ENCODE measurements at regions not wholly inside any gene's neighbourhood (a gene's known extent, or its start where the extent isn't known, plus 50 kb on each side); places are given as distances from the start of the nearest gene placed in this dataset.

DNA sequence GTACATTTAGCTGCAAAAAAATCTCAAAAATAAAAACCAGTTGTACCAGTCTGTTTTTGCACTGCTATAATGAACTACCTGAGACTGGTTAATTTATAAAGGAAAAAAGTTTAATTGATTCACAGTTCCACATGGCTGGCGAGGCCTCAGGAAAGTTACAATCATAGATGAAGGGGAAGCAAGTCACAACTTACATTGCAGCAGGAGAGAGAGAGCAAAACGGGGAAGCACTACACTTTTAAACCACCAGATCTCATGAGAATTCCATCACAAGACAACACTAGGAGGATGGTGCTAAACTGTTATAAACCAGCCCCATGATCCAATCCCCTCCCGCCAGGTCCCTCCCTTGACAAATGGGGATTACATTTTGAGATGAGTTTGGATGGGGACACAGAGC is 186.0 kb downstream of the TMTC3 start:
- no peaks in the 10 kb centered on the region for H3K9me3 Mint-ChIP-seq
- H3K36me3 Mint-ChIP-seq (ENCODE audit: insufficient read depth): no peaks in the 10 kb centered on the region
- no peak for DNase-seq
- no peak overlapping the region for H3K4me3 Mint-ChIP-seq
- no peaks in the 10 kb centered on the region for H3K4me1 Mint-ChIP-seq (ENCODE audit: low read depth)
- peaks cover 2% of the 10 kb centered on the region for H3K27me3 Mint-ChIP-seq (ENCODE audit: low read depth)
- no peak for ATAC-seq

DNA sequence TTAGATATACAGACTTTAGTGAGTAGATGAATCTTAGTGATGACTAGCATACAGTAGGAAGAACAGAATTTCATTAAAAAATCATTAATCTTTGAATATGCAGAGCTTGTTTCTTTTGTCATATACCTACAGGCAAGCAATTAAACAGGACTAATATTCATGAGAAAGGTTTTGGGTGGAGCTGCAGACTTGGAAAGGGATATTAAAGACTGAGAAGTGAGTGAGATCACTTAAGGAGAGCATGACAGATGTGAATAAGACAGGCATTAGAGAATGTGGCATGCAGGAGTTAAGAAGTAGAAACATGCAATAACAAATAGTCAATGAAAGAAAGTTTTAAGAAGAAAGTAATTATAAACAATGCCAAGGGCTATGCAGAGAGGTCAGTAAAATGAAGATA is 187.7 kb downstream of the TMTC3 start:
- Mint-ChIP-seq H3K4me3 (no peak overlapping the region), H3K27me3 (ENCODE audit: low read depth) (peaks cover 1% of the 10 kb centered on the region), H3K4me1 (ENCODE audit: low read depth) (no peaks in the 10 kb centered on the region), H3K9me3 (no peaks in the 10 kb centered on the region), H3K36me3 (ENCODE audit: insufficient read depth) (no peaks in the 10 kb centered on the region)
- no peak for DNase-seq
- ATAC-seq: no peak

DNA sequence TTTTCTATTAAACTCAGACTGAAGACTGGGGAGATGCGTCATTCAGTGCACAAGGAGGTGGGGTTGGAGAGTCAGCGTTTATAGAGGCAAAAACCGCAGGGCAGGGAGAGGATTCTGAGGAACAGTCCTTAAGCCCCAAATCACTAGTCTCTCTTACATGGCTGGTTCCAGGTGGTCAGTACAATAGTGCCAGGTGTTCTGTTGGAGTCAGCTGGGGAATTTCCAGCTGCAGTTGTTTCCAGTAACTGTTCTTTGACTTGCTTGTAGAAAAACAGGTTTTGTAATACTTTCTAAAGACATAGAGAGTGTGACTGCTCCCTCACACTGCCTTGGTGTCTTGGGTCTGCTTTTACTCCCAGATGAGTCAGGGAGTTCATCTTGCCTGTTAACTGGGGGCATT is 192.2 kb downstream of the TMTC3 start:
- Mint-ChIP-seq H3K4me1 (ENCODE audit: low read depth) (no peaks in the 10 kb centered on the region), H3K9me3 (no peaks in the 10 kb centered on the region), H3K36me3 (ENCODE audit: insufficient read depth) (no peaks in the 10 kb centered on the region), H3K27me3 (ENCODE audit: low read depth) (no peaks in the 10 kb centered on the region), H3K4me3 (no peak overlapping the region)
- DNase-seq: no peak
- ATAC-seq: no peak

DNA sequence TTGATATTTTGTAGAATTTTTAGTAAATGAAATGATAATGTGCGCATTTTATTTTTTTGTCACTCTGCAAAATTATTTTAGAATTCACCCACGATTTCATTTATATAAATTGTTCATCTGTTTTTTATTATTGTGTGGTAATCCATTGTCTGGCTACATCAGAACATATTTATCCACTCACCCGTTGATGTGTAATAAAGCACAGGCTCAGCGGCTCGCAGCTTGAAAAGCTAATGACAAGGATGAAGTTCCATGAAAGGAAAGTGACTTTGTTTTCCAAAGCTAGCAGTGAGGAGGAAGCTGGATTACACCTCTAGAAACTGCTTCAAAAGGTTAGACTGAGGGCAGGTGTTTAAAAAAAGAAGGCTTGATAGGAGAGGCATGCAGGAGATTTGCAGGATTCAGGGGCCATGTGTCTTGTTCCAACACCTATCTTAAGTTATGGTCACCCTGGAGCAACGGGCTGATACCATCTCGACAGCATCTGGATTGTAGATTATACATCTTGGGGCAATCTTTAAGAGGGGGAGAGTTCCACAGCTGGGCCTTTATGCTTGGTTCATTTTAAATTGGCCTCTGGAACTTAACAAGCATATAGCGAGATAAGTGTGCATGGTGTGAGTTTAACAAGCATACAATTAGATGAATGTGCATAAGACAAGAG is 194.1 kb downstream of the TMTC3 start:
- H3K4me1 Mint-ChIP-seq (ENCODE audit: low read depth): no peaks in the 10 kb centered on the region
- DNase-seq (no peak), ATAC-seq (no peak)
- H3K27me3 Mint-ChIP-seq (ENCODE audit: low read depth): no peaks in the 10 kb centered on the region
- H3K4me3 Mint-ChIP-seq: no peak overlapping the region
- no peaks in the 10 kb centered on the region for H3K9me3 Mint-ChIP-seq
- no peaks in the 10 kb centered on the region for H3K36me3 Mint-ChIP-seq (ENCODE audit: insufficient read depth)

DNA sequence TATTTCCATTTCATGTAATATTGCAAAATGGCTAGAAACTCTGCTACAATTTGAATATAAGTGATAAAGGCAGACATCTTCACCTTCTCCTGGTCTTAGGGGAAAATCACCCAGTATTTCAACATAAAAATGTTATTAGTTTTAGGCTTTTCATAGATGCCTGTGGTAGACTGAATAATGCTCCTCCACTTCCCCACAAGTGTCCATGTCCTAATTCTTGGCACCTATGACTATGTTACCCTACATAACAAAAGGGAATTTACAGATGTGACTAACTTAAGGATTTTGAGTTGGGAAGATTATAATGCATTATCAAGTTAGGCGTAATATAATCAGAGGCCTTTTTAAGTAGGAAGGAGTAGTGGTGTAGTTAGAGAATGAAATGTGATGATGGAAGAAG is 196.4 kb downstream of the TMTC3 start:
- H3K4me1 Mint-ChIP-seq (ENCODE audit: low read depth): no peaks in the 10 kb centered on the region
- H3K4me3 Mint-ChIP-seq: no peak overlapping the region
- ATAC-seq (no peak), DNase-seq (no peak)
- H3K36me3 Mint-ChIP-seq (ENCODE audit: insufficient read depth): no peaks in the 10 kb centered on the region
- H3K9me3 Mint-ChIP-seq: no peaks in the 10 kb centered on the region
- no peaks in the 10 kb centered on the region for H3K27me3 Mint-ChIP-seq (ENCODE audit: low read depth)

DNA sequence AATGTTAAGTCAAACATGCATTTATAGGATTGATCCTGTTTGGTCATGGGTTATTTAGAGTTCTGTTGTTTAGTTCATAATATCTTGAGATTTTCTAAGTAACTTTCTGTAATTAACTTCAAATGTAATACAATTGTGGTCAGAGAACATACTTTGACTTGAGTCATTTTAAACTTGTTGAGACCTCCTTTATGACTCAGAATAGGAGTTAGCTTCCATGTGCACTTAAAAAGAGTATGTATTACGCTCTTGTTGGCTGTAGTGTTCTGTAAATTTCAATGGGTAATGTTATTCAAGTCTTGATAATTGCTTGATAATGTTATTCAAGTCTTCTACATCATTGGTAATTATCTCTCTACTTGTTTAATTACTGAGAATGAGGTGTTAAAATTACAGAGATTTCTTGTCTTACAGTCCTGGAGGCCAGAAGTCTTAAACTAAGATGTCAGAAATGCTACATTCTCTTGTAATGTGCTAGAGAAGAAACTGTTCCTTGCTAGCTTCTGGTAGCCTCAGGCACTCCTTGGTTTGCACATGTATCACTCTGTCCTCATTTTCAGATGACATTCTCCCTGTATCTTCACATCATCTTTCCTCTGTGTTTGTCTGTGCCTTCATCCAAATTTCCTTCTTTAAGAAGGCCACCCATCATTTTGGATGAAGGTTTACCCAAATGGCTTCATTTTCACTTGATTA is 197.3 kb downstream of the TMTC3 start:
- DNase-seq: no peak
- H3K4me1 Mint-ChIP-seq (ENCODE audit: low read depth): no peaks in the 10 kb centered on the region
- H3K36me3 Mint-ChIP-seq (ENCODE audit: insufficient read depth): no peaks in the 10 kb centered on the region
- H3K27me3 Mint-ChIP-seq (ENCODE audit: low read depth): no peaks in the 10 kb centered on the region
- no peak overlapping the region for H3K4me3 Mint-ChIP-seq
- no peak for ATAC-seq
- no peaks in the 10 kb centered on the region for H3K9me3 Mint-ChIP-seq

DNA sequence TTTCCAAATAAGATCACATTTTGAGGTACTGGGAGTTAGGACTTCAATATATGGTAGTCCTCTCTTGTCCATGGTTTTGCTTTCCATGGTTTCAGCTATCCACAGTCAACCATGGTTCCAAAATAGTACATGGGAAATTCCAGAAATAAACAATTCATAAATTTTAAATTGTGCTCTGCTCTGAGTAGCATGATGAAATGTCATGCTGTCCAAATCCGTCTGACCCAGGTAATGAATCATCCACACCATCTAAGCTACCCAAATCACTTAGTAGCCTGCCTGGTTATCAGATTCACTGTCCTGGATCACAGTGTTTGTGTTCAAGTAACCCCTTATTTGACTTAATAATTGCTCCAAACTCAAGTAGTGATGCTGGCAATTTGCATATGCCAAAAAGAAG is 197.9 kb downstream of the TMTC3 start:
- Mint-ChIP-seq H3K36me3 (ENCODE audit: insufficient read depth) (no peaks in the 10 kb centered on the region), H3K4me3 (no peak overlapping the region), H3K9me3 (no peaks in the 10 kb centered on the region), H3K27me3 (ENCODE audit: low read depth) (no peaks in the 10 kb centered on the region), H3K4me1 (ENCODE audit: low read depth) (no peaks in the 10 kb centered on the region)
- ATAC-seq (no peak), DNase-seq (no peak)

DNA sequence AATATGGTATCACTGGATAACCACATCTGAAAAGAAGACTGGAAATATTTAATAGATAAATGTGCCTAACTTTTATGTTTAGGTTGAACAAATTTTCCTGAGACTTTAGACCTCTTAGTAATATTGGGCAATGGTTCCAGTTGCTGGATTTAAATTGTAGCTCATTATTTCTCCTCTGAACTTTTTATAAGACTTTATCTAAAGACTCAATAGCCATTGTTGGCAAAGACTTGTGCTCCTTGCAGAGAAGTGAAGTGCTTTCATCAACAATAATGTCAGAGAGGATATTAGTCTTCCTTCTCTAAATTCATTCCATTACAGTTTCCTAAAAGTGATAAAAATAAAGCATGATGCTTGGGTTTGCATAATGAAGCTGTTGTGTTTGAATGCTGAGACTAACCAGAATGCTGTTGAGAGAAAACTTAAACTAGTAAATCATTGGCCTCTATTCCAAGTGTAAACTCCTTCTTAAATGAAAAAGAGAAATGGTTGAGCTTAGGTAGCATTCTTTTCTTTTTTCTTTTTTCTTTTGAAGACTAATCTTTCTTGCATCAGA is 200.2 kb downstream of the TMTC3 start:
- no peak for ATAC-seq
- Mint-ChIP-seq H3K36me3 (ENCODE audit: insufficient read depth) (no peaks in the 10 kb centered on the region), H3K27me3 (ENCODE audit: low read depth) (no peaks in the 10 kb centered on the region), H3K4me1 (ENCODE audit: low read depth) (no peaks in the 10 kb centered on the region), H3K9me3 (no peaks in the 10 kb centered on the region), H3K4me3 (no peak overlapping the region)
- no peak for DNase-seq

DNA sequence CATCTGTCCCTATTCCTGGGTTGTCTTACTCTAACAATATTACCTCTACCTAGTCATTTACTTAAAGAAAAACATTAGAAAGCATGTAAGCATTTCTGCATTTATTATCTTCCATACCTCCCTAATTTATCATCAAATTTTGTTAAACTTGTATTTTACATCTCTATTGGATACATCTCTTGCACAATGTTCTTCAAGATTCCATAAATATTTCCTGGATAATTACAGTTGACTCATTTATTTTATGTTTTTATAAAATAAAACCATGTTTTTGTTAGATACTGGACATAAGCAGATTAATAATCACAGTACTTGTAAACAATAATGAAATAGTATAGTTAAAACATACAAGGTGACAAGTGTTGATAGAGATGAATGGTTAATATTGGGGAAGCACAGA is 209.0 kb downstream of the TMTC3 start:
- peaks cover 4% of the 10 kb centered on the region for H3K9me3 Mint-ChIP-seq
- no peaks in the 10 kb centered on the region for H3K4me1 Mint-ChIP-seq (ENCODE audit: low read depth)
- no peak for ATAC-seq
- no peak for DNase-seq
- no peaks in the 10 kb centered on the region for H3K36me3 Mint-ChIP-seq (ENCODE audit: insufficient read depth)
- no peaks in the 10 kb centered on the region for H3K27me3 Mint-ChIP-seq (ENCODE audit: low read depth)
- H3K4me3 Mint-ChIP-seq: no peak overlapping the region

DNA sequence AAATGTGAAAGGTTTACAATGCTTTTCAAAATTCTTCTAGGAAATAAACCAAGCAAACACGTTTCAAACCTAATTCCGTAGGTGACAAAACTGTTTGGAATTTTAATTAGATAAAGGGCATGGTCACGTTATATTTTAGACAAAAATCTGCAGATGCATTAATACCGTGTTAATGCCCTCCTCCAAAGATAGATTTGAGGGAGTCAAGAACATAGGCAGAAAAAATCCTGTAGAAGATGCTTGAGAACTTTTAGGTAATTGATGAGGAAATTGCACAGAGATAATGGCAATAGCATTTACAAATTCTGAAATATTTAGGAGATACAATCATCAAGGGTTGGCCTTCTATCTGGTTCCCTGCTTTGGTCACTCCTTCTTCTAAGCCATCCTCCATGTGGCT is 212.6 kb downstream of the TMTC3 start:
- H3K4me3 Mint-ChIP-seq: no peak overlapping the region
- ATAC-seq: no peak
- no peaks in the 10 kb centered on the region for H3K4me1 Mint-ChIP-seq (ENCODE audit: low read depth)
- no peaks in the 10 kb centered on the region for H3K9me3 Mint-ChIP-seq
- no peak for DNase-seq
- no peaks in the 10 kb centered on the region for H3K36me3 Mint-ChIP-seq (ENCODE audit: insufficient read depth)
- no peaks in the 10 kb centered on the region for H3K27me3 Mint-ChIP-seq (ENCODE audit: low read depth)

DNA sequence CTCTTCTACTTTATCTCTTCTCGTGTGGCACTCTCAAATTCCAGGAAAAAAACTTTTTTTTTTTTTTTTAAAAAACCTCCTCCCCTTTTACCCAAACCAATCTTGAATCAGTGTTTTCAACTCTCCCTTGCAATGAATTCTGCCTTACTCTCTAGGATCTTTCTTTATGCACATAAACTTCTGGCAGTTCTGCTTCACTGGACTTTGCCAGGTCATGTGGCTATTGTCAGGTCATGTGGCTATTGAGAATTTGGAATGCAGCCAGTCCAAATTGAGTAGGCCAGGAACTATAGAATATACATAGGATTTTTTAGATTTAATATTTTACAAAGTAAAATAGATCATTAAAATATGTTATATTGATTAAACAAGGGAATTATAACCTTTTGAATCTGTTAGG is 218.2 kb downstream of the TMTC3 start:
- no peak overlapping the region for H3K4me3 Mint-ChIP-seq
- H3K27me3 Mint-ChIP-seq (ENCODE audit: low read depth): no peaks in the 10 kb centered on the region
- no peaks in the 10 kb centered on the region for H3K4me1 Mint-ChIP-seq (ENCODE audit: low read depth)
- DNase-seq (no peak), ATAC-seq (no peak)
- H3K9me3 Mint-ChIP-seq: no peaks in the 10 kb centered on the region
- H3K36me3 Mint-ChIP-seq (ENCODE audit: insufficient read depth): no peaks in the 10 kb centered on the region

DNA sequence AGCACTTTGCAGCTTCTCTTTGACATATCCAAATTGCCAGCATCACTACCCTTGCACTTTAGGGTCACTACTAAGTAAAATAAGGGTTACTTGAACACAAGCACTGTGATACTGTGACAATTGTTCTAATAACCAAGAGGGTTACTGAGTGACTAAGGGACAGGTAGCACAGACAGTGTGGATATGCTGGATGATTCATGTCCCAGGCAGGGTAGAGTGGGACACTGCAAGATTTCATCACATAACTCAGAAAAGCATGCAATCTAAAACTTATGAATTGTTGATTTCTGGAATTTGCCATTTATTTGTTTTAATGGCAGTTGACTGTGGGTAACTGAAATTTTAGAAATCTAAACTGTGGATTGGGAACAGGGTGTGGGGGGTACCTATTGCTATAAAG is 218.8 kb downstream of the KITLG start:
- ATAC-seq (no peak), DNase-seq (no peak)
- no peaks in the 10 kb centered on the region for H3K4me1 Mint-ChIP-seq (ENCODE audit: low read depth)
- no peaks in the 10 kb centered on the region for H3K36me3 Mint-ChIP-seq (ENCODE audit: insufficient read depth)
- no peak overlapping the region for H3K4me3 Mint-ChIP-seq
- H3K27me3 Mint-ChIP-seq (ENCODE audit: low read depth): no peaks in the 10 kb centered on the region
- H3K9me3 Mint-ChIP-seq: no peaks in the 10 kb centered on the region

DNA sequence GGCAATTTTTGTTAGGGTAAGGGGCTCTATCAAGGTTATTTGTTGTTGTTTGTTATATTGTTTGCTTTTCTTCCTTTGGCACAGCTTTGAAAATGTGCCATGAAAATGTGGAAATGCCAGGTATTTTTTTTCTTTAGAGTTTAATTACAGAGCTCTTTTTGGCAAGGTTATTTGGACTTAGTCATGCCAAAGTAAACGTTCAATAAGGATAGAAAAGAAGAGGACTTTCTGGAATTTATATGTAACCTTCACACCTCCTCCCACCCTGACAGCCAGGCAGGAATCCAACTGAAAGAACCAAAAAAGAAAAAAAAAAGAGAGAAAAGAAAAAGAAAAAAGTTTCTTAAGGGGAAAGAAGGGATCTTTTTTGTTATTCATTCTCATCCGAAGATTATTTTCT is 217.8 kb downstream of the KITLG start:
- H3K9me3 Mint-ChIP-seq: no peaks in the 10 kb centered on the region
- H3K4me3 Mint-ChIP-seq: no peak overlapping the region
- no peaks in the 10 kb centered on the region for H3K36me3 Mint-ChIP-seq (ENCODE audit: insufficient read depth)
- H3K27me3 Mint-ChIP-seq (ENCODE audit: low read depth): no peaks in the 10 kb centered on the region
- no peak for ATAC-seq
- DNase-seq: no peak
- no peaks in the 10 kb centered on the region for H3K4me1 Mint-ChIP-seq (ENCODE audit: low read depth)

DNA sequence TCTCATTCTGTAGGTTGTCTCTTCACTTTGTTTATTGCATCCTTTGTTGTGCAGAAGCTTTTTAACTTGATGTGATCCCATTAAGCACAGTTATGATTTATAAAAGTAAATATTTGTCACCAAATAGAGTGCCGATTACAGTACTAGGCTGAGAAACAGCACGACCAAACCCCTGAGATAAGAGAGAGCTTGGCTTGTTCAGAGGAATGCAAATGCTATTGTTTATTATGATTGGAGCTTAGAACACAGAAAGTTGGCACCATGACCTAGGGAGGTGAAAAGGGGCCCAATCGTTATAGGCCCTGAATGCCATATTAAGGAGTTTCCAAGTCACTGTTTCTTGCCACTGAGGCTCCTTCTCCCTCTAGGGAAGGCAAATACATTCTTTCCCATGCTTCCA is 214.9 kb downstream of the KITLG start:
- Mint-ChIP-seq H3K4me3 (no peak overlapping the region), H3K36me3 (ENCODE audit: insufficient read depth) (no peaks in the 10 kb centered on the region), H3K27me3 (ENCODE audit: low read depth) (no peaks in the 10 kb centered on the region), H3K4me1 (ENCODE audit: low read depth) (no peaks in the 10 kb centered on the region), H3K9me3 (no peaks in the 10 kb centered on the region)
- ATAC-seq (no peak), DNase-seq (no peak)

DNA sequence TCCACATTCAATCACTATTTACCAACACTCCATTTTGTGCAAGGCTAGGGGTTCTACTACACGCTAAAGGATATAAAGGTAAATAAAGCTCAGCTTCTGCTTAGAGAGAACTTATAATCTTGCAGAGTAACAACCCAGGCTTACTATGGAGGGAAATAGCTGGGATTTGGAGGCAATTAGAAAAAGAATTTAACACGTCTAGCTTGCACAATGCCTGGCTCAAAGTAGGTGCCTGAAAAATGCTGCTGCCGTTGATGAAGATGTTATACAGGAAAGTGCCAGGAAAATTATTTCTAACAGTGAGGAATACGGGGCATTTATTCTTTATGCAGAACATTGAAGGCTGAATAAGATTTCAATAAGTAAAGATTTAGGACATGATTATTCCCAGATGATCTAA is 214.2 kb downstream of the KITLG start:
- H3K4me1 Mint-ChIP-seq (ENCODE audit: low read depth): no peaks in the 10 kb centered on the region
- H3K9me3 Mint-ChIP-seq: no peaks in the 10 kb centered on the region
- ATAC-seq (no peak), DNase-seq (no peak)
- no peak overlapping the region for H3K4me3 Mint-ChIP-seq
- H3K27me3 Mint-ChIP-seq (ENCODE audit: low read depth): no peaks in the 10 kb centered on the region
- no peaks in the 10 kb centered on the region for H3K36me3 Mint-ChIP-seq (ENCODE audit: insufficient read depth)

Measured in activated T-cell treated with anti-CD3 and anti-CD28 coated beads, Interleukin-2, amount 50 U/mL, for 4 hours (primary cell).